Caki2 (cell line): ENCODE measurements at regions not wholly inside any gene's neighbourhood (a gene's known extent, or its start where the extent isn't known, plus 50 kb on each side); places are given as distances from the start of the nearest gene placed in this dataset.
"Not testable (repeated sequence)": the region's sequence is repeated elsewhere in the genome, so short reads cannot be mapped to it uniquely, and the experiment has no call there.

Experiments used
- DNase-seq: peaks from one replicate; pipeline ENCODE4 v3.0.0-alpha.2; 2015; ENCODE audit warnings: low read depth
- in situ Hi-C: cut with HindIII; loops from 2 replicates; pipeline ENCODE4 v1.10.0; 2016; ENCODE audit warnings: low sequenced_read_pairs, low pct_unique_long_range_greater_than_20kb, mixed read lengths

GRCh38 chr10:28986856-28987255, 302.0 kb upstream of the LYZL1 start:
- no peak for DNase-seq
- in situ Hi-C loops = no loop called here

DNA sequence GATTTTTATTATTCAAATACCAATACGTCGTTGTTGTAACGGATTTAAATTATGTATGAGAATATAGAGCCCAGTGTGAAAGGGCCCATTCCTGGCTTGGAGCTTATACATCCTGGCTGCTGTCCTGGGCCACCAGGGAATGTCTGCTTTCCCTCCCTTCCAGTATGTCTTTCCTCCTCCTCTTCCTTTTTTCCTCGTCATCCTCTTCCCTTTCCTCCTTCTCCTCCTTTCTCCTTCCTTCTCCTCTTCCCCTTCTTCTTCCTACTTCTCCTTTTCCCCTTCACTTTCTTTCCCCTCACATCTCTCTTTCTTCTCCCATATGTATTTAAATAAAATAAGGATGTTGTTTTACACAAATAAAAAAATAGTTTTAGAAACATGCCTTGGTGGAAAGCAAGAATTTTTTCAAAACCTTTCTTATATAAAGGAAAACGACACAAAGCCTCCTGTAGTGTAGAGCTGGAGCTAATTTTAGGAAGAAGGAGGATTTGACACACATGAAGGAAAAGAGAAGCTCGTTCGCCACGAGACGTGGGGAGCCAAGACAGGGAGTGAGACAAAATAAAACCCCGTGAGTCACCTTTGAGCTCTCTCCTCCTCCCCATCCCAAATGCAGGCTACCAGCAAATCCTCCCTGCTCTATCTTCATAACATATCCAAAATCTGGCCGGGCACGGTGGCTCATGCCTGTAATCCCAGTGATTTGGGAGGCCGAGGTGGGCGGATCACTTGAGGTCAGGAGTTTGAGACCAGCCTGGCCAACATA, 301.1 kb upstream of the LYZL1 start:
- in situ Hi-C loops = no loop called here
- no peak for DNase-seq

DNA sequence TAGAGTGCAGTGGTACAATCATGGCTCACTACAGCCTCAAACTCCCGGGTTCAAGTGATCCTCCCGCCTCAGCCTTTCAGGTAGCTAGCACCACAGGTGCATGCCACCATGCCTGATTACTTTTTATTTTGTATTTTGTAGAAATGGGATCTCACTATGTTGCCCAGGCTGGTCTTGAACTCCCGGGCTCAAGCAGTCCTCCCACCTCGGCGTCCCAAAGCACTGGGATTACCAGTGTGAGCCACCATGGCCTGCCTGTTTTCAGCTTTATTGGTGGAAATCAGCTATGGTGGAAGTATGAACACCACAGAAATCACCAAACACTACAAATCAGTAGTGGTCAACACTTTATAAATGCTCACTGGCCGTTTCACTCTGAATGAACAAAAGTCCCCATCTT, 299.9 kb upstream of the LYZL1 start:
- in situ Hi-C loops = no loop called here
- DNase-seq = no peak

DNA sequence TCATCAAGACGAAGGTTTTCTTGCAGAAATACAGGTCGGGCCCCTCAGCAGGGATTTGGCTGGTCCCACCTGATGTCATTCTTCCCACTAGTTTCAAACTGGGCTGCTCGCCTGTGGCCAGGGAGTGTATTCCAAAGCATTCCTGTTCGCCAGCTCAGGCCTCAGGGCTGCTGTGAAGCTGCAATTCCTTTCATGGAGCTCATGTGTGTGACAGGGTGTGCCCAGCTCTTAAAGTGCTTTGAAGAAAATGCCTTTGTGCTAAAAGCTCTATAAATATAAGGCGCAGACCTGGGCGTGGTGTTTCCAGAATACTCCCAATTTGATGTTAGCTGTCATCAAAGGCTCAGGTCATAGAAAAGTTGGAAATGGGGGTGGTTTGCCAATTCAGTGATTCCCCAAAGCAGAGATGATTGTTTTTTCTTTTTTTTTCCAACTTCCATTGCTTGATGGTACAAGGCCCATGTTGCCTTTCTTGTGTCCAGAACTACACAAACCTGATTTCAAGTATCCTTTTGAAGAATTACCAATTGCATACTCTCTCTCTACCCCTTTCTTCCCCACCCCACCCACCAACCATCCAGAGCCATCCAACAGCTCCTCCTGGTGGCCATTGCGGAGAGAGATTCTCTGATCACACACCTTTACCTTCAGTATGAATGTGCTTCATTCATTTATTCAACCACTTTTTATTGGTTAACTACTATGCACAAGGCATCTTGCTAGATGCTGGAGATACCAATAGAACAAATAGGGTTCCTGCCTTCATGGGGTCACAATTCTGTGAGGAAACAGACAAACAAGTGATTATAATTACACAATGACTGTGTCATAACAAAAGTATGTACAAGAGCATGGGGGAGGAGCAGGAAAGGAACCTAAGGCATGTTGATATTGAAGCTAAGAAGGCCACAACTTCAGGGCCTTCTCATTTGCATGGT, 297.3 kb upstream of the LYZL1 start:
- DNase-seq = peak; percentile 82
- in situ Hi-C loops = no loop called here

DNA sequence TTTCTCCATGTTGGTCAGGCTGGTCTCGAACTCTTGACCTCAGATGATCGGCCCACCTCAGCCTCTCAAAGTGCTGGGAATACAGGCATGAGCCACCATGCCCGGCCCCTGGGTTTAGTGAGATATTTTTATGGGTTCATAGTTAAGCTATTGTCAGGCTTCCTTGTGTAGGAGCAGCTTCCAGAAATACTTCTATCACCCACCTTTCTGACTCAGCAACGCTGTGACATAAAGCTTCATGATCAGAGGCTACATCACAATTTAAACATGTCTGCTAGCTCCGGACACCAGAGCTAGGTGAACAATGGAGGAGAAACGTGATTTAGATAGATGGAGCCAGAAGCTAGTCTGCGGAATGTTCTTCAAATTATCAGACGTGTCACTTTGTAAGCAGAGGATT, 295.8 kb upstream of the LYZL1 start:
- in situ Hi-C loops = no loop called here
- no peak for DNase-seq

GRCh38 chr10:28993861-28994260, 295.0 kb upstream of the LYZL1 start:
- DNase-seq = no peak
- in situ Hi-C loops = no loop called here

DNA sequence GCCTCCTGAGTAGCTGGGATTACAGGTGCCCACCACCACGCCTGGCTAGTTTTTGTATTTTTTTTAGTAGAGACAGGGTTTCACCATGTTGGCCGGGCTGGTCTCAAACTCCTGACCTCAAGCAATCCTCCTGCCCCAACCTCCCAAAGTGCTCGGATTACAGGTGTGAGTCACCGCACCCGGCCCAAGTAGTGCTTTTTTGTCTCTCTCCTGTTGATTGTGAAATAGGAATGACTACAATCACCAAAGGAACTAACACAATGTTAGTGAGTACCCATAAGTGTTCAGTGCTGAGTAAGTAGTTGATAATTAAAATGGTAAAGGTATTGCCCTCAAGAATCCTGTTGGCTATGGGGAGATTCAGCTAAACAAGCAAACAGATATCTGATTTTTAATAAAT, 294.1 kb upstream of the LYZL1 start:
- in situ Hi-C loops, DNase-seq: not testable (repeated sequence)

- in situ Hi-C loops = no loop called here
- DNase-seq = no peak
Observed at GRCh38 chr10:28995497-28995896, 293.4 kb upstream of the LYZL1 start.

GRCh38 chr10:28996345-28996744, 292.5 kb upstream of the LYZL1 start:
- DNase-seq = no peak
- in situ Hi-C loops = no loop called here

DNA sequence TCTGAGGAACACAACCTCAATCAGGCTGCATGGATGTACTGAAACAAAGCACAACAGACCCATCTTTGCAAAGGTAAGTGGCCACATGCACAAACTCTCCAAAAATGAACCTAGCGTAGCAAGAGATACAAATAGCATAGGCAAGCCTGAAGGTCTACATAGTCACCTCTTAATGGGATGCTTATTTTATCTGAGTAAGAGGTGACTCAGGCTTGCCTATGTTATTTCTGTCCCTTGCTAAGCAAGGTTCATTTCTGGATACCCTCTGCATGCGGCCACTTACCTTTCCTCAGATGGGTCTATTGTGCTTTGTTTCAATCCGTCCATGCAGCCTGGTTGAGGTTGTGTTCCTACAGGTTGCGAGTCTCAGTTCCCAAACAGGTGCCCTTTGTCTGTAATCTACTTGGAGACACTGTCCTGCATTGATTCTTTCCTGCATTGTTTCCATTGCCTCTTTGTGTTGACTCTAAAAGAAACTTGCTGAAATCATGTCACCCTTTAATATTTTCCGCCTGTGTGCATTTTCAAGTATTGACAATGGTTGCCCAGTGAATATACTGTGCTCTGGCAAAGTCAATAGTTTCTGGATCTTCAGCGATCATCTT, 291.8 kb upstream of the LYZL1 start:
- DNase-seq = peak; percentile 44
- in situ Hi-C loops = no loop called here

DNA sequence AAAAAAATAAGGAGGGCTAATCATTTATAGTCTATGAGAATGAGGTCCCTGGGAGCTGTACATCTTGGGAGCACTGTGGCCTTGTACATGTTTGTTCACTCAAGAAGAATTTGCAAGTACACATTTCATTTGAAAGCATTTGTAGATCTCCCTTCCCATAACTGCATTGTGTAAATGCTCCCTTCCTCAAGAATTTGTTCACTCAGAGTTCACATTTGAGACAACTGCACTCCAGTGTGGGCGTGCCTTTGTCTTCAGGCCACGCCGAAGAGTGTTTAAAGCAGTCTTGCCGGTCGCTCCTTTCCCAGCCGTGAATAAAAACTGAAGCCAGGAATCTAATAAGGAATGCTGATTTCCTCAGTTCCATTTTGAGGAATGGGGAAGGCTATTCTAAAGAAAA, 291.1 kb upstream of the LYZL1 start:
- in situ Hi-C loops = no loop called here
- DNase-seq = no peak

DNA sequence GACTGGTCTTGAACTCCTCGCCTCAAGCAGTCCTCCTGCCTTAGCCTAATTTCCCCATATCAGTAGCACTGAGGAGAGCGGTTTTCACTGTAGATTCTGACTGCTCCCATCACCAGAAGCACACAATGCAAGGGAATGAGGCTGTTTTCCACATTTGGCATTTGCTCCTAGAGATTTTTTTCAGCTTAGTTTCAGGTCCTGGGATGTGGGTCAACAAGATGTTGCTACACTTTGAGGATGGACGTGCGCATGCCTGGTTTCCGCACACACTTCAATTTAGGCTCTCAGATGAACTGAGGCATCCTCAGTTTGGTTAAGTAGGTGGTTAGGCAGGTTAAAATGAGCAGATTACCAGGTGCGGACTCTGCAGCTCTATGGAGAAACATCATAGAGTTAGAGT, 287.1 kb upstream of the LYZL1 start:
- no peak for DNase-seq

GRCh38 chr10:29003014-29003413, 285.9 kb upstream of the LYZL1 start:
- in situ Hi-C loops, DNase-seq: not testable (repeated sequence)

More for the DNA sequence above, 287.1 kb upstream of the LYZL1 start:
- in situ Hi-C loops = no loop called here

GRCh38 chr10:29005988-29006387, 282.9 kb upstream of the LYZL1 start:
- in situ Hi-C loops = no loop called here
- no peak for DNase-seq

DNA sequence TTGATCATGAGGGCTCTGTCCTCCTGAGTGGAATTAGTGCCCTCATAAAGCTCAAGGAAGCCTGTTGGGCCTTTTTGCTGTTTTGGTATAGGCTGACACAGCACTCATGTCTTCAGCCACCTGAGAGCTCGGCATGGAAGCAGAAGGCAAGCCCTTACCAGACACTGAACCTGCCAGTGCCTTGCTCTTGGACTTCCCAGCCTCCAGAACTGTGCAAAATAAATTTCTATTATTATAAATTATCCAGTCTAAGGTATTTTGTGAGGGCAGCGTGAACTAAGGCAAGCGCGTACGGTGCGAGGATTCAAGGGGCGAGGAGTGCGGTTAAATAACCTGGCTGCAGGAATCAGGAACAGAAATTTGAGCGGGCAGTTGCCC, 281.5 kb upstream of the LYZL1 start:
- in situ Hi-C loops = no loop called here
- DNase-seq = no peak

- no peak for DNase-seq
- in situ Hi-C loops = no loop called here
Observed at GRCh38 chr10:29007748-29008610, 280.9 kb upstream of the LYZL1 start.

GRCh38 chr10:29009464-29009863, 279.4 kb upstream of the LYZL1 start:
- in situ Hi-C loops = no loop called here
- DNase-seq = no peak

GRCh38 chr10:29011516-29011915, 277.4 kb upstream of the LYZL1 start:
- no peak for DNase-seq
- in situ Hi-C loops = no loop called here
